ENCODE measurements at regions not wholly inside any gene's neighbourhood (a gene's known extent, or its start where the extent isn't known, plus 50 kb on each side); places are given as distances from the start of the nearest gene placed in this dataset.

DNA sequence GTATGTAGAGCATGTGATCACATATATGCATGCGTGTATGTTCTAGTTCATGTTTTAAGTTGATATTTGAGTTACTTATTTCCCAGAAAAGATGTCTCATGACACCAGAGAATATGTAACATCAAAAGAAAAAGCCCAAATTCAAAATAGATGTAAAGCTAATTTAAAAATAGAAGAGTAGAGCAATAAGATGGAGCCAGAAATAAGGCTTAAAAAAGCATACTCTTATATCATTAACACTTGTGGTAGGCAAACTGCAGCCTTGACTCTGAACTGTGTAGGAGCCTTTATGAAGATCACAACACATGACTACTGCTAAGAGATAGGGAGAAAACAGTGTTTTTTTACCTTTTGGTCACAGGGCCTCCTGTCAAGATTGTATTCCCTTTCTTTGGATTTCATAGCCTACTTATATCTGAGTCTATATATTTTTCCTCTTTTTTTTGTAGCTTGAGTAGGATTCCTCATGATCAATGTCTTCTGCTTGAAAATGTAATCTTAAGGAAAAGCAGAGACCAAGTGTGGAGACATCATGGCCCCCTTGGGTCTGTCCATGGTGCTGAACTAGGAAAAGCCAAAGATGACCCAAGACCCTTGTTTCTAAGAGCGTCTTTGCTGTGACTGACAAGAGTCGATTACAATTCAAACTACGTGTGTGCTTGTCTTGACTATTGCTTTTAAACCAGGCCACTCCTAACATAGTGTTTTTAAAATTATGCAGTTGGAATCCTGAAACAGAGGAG, 390.4 kb downstream of the SHISA9 start:
- DNase-seq = no peak

GRCh38 chr16:13296206-13296605, 394.8 kb downstream of the SHISA9 start:
- DNase-seq = no peak

DNA sequence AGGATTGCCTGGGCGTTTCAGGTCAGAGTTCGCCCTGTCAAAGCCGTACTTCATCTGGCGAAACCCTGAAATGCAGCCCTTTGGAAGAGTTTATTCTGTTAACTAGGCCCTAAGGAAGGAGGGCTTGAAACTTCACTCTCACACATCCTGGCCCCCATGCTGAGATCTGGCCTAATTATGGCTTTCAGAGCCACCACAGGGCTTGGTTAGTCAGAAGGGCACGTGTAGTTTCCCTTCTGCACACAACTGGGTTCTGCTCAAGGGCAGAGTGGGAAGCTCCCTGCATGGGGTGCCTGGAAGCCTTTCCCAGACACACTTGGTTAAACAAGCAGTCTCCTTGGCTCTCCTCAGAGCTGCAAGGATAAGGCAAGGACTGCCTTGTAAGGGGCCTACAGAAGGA, 397.3 kb downstream of the SHISA9 start:
- DNase-seq = no peak

DNA sequence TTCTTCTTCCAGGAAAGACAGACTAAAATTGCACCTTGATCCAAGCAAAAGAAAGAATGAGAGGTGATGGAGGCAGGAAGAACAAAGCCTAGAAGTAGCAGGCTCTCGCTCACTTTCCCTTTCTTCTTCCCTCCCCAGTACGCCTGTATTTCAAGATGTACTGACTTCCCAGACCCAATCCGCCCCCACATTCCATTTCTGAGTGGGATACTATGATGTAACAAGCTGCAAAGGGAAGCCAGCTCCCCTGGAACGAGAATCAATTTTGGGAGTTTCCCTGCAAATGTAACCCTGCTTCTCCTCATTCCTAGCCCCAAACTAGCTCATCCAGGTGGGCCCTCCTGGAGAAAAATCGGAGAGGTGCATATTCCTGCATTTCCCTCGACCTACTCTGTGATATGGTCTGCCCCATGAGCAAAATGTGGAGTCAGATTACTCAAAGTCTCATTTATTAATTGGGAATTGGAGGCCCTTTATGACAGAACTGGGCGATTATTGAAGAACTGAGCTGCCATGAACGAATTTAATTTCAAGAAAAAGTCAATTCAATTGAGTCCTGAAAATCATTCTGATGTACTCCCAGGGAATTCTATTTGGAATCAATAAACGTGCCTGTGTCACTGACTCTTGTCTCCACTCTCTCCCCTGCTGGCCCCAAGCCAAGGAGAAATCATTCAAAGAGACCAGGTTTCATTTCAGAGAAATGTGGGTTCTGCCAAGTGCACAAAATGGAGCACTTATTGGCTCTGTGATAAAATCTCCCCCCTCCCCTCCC, 398.9 kb downstream of the SHISA9 start:
- no peak for DNase-seq

- no peak for DNase-seq
Observed at GRCh38 chr16:13305019-13305755, 403.8 kb downstream of the SHISA9 start.

DNA sequence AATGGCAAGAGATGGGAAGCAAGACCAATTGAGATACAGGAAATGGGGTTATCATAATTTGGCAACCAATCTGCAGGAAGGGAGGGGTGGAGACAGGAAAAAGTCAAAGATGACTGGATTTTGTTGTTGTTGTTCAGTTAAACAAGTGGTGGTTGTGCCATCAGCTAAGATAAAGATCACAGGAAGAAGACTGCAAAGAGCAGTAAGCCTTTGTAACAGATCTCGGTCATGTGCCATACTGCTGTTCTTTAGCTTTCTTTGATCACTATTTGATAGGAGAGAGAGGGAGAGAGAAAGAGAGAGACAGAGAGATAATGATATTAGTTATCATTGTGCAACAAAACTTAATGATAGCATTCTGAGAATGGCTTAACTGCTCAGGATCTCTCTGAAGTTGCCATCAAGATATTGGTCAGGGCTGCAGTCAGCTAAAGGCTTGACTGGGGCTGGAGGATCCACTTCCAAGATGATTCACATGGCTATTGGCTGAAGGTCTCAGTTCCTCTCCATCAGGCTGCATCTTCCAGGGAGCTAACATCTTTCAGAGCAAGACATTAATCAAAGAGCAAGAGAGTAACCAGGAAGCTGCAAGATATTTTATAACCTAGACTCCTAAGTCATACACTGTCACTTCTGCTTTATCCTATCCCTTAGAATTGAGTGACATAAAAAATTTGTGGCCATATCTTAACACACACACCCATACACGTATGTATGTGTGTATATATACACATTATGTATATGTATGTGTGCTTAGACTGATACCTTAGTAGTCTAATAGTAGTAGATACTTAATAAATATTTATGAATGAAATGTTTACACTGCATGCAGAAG, 405.0 kb downstream of the SHISA9 start:
- no peak for DNase-seq

- DNase-seq = no peak
Observed at GRCh38 chr16:13307255-13307654, 405.9 kb downstream of the SHISA9 start.

- DNase-seq = no peak
Observed at GRCh38 chr16:13307851-13308250, 406.5 kb downstream of the SHISA9 start.

GRCh38 chr16:13312063-13312462, 410.7 kb downstream of the SHISA9 start:
- DNase-seq = no peak

DNA sequence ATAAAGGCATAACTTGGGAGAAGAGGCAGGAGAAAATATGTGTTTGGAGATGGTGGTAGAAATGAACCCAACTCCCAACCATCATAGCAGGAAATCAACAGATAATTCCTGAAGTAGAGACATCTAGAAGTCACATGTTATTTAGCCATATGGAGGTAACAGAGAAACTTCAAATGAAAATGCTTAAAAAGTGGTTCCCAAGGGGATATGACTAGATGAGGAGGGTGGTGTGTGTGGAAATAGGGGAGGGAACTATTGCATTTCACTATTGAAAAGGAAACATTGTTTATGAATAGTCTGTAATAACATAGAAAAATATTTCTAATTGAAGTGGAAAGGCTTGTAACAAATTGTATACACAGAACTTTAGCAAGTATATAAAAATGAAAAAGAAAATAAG, 412.0 kb downstream of the SHISA9 start:
- no peak for DNase-seq

- DNase-seq = no peak
Observed at GRCh38 chr16:13314633-13315032, 413.2 kb downstream of the SHISA9 start.

DNA sequence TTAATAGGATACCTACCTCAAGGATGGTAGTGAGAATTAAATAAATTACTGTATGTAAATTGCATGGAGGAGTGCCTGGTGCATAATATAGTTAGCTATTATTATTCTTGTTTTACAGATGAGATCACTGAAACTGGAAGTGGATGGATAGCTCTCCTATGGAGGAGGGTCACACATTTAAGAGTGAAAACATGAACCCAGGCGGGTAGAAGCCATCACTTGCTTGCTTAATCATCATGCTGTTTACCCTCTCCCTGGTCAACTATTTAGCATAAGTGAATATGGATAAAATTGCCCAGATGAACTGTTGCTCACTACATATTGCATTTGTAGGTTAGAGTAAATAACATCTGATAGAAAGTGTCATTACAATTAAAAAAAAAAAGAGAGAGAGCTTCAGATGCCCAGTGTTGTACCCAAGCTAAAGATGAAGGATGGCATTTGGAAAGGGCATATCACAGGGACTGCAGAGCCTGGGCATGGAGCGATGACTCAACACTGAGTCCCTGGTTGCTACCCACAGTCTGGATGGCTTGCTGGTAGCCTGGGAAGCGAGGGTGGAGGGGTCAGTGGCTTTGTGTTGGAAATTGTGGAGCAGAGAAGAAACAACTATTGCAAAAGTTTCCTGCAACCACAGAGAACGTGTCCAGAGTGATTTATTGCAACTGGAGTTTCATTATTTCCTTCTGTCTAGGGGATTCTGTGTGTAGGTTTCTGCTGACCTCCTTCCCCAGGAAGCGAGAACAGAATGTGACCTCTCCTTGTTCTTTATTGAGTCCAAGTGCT, 414.4 kb downstream of the SHISA9 start:
- DNase-seq = no peak

DNA sequence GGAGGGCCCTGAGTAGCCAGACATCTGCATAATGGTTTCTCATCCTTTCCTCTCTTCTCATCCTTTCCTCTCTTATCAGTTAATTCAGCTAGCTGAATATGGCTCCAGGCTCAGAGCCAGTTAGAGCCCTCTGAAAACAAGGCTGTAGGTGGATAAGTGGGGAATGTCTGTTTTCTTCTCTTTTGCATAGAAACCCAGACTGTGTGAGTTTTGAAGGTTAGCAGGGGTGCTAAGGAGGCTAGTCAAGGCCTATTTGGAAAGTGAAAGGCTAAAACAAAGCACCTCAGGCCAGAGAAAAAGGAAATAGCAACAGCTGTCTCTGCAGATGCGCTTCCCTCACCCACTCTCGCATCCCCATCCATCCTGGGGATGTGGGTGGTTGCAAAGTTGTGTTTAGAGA, 420.9 kb downstream of the SHISA9 start:
- DNase-seq = no peak

GRCh38 chr16:13324851-13325250, 423.5 kb downstream of the SHISA9 start:
- no peak for DNase-seq

DNA sequence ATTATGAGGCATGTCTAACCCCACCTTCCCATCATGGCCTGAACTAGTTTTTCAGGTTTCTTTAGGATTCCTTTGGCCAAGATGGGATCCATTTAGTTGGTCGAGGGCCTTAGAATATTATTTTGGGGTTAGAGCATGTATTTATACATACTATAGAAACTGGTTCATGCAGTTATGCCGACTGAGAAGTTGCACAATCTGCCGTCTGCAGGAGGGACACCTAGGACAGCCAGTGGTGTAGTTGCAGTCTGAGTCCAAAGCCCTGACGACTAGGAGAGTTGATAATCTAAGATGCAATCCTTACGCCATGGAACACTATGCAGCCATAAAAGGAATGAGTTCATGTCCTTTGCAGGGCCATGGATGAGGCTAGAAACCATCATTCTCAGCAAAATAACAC, 424.0 kb downstream of the SHISA9 start:
- DNase-seq = no peak

DNA sequence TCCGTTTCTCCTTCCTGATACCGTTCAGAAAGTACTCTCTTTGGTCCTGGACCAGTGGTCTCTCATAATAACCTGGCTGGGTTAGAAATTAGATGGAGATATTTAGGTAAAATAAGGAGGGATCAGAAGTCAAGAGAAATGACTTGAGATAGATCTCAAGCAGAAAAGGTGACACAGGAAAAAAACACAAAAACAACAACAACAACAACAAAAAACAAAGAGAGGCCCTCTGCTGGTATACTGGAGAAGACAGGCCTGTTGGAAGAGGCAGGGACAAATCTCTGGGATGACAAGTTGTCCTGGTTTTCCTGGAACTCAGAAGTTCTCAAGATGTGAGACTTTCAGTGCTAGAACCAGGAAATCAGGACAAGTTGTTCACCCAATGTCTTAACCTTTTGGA, 430.5 kb downstream of the SHISA9 start:
- no peak for DNase-seq

DNA sequence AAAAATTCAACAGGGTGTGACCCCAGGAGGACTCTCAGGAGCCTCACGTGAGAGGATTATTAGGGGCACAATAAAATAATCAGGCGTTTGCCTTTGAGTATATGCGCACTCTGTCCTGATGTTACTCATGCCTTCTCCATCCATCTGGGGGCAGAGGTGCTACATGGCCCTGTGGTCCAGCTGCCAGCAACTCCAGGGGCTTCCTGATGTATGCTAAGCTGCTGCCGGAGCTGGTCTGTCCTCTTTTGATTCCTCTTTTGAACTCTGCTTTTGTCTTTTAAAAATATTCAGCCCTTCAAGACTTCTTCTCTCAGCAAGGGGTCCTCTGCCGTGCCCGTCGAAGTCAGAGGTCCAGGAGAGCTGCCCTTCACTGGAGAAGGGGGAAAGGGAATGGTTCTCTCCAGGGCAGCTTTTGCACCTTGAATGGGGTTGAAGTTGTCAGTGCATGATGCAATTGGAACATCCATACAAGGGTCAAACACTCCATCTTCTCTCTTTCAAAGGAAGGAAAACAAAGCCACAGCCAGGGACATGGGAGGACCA, 431.4 kb downstream of the SHISA9 start:
- no peak for DNase-seq

DNA sequence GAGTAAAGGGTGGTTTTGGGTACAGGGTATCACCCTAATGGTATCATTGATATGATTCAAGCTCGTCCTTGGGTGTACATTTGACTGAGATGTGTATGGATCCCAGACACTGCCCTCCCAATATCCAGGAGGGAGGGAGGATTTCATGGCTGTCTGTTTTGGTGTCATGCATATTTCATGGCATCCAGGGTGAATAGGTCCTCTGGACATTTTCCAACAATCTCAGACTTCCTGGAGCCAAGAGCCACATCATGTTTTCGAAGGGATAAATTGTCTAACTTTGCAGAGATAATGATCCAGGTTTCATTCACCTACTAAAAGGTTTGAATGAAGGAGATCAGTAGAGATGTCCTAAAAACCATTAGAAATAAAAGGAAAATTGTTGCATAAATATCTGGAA, 431.9 kb downstream of the SHISA9 start:
- no peak for DNase-seq

- peak; percentile 67 for DNase-seq
Observed at GRCh38 chr16:13335879-13336278, 434.5 kb downstream of the SHISA9 start.

DNA sequence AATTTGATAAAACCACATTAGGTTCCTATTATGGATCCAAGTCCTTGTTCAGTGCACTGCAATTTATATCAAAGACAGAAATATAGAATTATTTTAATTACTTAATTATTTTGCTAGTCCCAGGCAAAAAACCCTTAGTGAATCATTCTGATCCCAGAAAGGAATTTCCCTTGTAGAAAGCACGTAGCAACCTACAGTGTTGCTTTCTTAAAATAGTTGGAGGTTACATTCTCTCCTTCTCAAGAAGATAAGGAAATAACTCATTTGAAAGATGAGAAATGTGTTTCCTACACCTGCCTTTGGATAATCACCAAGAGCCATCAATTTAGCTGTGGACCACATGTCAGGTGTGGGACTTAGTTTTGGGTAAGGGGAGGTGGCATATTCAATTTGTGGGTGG, 434.9 kb downstream of the SHISA9 start:
- no peak for DNase-seq
